ENCODE measurements at regions not wholly inside any gene's neighbourhood (a gene's known extent, or its start where the extent isn't known, plus 50 kb on each side); places are given as distances from the start of the nearest gene placed in this dataset.
A peak's percentile ranks its signal among the peaks of the same experiment; 100 is the strongest.

DNA sequence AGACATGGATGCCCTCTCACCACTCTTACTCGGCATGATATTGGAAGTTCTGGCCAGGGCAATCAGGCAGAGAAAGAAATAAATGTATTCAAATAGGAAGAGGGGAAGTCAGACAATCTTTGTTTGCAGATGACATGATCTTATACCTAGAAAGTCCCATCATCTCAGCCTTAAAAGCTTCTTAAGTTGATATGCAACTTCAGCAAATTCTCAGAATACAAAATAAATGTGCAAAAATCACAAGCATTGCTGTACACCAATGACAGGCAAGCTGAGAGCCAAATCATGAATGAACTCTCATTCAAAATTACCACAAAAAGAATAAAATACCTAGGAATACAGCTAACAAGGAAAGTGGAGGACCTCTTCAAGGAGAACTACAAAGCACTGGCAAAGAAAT is 2190.4 kb downstream of the MAT2B start:
- Histone ChIP-seq H3K4me3 (no peak overlapping the region), H3K27ac (no peak overlapping the region), H3K27me3 (no peaks in the 10 kb centered on the region), H3K4me1 (no peaks in the 10 kb centered on the region), H3K36me3 (no peaks in the 10 kb centered on the region), H3K9me3 (no peaks in the 10 kb centered on the region)
- ATAC-seq (no peak), DNase-seq (no peak)
- 50% methylated on average over 1 of the region's 1 CpG for WGBS (ENCODE audit: insufficient coverage, low coverage, low lambda C conversion rate, missing lambda C conversion rate)
- intact Hi-C loops (cut with DNase I): no loop called here
- TF ChIP-seq, protein P1, sequence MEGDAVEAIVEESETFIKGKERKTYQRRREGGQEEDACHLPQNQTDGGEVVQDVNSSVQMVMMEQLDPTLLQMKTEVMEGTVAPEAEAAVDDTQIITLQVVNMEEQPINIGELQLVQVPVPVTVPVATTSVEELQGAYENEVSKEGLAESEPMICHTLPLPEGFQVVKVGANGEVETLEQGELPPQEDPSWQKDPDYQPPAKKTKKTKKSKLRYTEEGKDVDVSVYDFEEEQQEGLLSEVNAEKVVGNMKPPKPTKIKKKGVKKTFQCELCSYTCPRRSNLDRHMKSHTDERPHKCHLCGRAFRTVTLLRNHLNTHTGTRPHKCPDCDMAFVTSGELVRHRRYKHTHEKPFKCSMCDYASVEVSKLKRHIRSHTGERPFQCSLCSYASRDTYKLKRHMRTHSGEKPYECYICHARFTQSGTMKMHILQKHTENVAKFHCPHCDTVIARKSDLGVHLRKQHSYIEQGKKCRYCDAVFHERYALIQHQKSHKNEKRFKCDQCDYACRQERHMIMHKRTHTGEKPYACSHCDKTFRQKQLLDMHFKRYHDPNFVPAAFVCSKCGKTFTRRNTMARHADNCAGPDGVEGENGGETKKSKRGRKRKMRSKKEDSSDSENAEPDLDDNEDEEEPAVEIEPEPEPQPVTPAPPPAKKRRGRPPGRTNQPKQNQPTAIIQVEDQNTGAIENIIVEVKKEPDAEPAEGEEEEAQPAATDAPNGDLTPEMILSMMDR (IDR thresholded peaks at IDR 0.05): no peak
- TF ChIP-seq POLR2A (IDR thresholded peaks at IDR 0.05): no peak

DNA sequence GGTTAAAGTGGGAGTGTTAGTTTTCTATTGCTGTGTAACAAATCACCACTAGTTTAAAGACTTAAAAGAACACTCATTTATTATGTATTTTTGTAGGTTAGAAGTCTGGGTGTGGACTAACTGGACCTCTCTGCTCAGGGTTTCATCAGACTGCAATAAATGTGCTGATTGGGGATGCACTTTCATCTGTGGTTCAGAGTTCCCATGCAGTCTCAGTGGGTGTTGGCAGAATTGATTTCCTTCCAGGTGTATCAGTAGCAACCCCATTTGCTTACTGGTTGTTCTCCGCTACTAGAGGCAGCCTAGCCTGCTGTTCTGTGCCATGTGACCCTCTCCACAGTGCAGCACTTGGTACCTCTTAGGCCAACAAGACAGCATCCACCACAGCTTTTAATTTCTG is 2200.5 kb downstream of the MAT2B start:
- no peaks in the 10 kb centered on the region for H3K9me3 ChIP-seq
- H3K27ac ChIP-seq: no peak overlapping the region
- intact Hi-C loops (cut with DNase I): no loop called here
- 100% methylated on average over 1 of the region's 1 CpG for WGBS (ENCODE audit: insufficient coverage, low coverage, low lambda C conversion rate, missing lambda C conversion rate)
- H3K4me3 ChIP-seq: no peak overlapping the region
- no peaks in the 10 kb centered on the region for H3K4me1 ChIP-seq
- ATAC-seq: peak in 1 of 4 donors; percentile 54
- no peak for DNase-seq
- TF ChIP-seq, protein P1 (IDR thresholded peaks at IDR 0.05): no peak
- no peak for TF ChIP-seq POLR2A (IDR thresholded peaks at IDR 0.05)
- H3K36me3 ChIP-seq: no peaks in the 10 kb centered on the region
- H3K27me3 ChIP-seq: no peaks in the 10 kb centered on the region

DNA sequence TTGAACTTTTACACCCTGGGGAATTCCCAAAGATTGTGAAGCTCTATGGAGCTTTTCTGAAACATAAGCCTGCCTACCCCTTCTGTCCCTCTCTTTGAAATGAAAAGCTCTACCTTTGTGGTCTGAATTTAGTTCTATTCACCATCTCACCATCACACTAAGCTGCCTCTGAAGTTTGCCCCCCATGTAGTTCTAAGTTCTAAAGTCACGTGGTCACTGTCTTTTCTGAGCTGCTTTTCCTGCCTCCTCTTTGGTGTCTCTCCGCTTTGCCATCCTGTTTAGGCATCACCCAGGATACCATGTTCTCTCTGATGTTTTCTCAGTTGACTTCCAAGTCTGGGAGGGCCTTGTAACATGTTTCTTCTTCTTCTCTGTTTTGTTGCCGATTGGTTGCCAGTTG is 2206.6 kb downstream of the MAT2B start:
- ATAC-seq (no peak), DNase-seq (no peak)
- TF ChIP-seq, protein P1 (IDR thresholded peaks at IDR 0.05): no peak
- no peak for TF ChIP-seq POLR2A (IDR thresholded peaks at IDR 0.05)
- Histone ChIP-seq H3K9me3 (no peaks in the 10 kb centered on the region), H3K4me3 (no peak overlapping the region), H3K27ac (no peak overlapping the region), H3K36me3 (no peaks in the 10 kb centered on the region), H3K4me1 (no peaks in the 10 kb centered on the region), H3K27me3 (no peaks in the 10 kb centered on the region)
- WGBS (ENCODE audit: insufficient coverage, low coverage, low lambda C conversion rate, missing lambda C conversion rate): 53% methylated on average over 2 of the region's 3 CpGs
- intact Hi-C loops (cut with DNase I): no loop called here

DNA sequence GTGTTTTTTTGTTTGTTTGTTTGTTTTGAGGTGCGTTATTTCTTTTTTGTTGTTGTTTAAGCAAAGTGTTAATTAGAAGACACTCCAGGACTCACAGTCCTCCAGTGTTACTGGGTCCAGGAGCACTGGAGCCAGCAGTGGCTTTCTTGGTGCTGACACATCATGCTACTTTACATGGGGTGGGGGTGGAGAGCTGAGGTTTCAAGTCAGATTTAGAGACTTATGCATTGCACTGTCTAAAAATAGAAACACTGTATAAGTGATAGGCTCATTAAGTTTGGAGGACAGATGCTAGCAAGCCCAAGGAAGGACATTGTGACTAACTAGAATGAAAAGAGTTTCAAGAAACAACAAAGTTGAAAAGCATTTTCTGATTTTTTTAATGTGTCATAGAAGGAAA is 2209.2 kb downstream of the MAT2B start:
- Histone ChIP-seq H3K4me1 (no peaks in the 10 kb centered on the region), H3K9me3 (no peaks in the 10 kb centered on the region), H3K27me3 (no peaks in the 10 kb centered on the region), H3K4me3 (no peak overlapping the region), H3K36me3 (no peaks in the 10 kb centered on the region), H3K27ac (no peak overlapping the region)
- WGBS (ENCODE audit: insufficient coverage, low coverage, low lambda C conversion rate, missing lambda C conversion rate): 36% methylated on average over 1 of the region's 1 CpG
- DNase-seq (no peak), ATAC-seq (no peak)
- TF ChIP-seq, protein P1 (IDR thresholded peaks at IDR 0.05): no peak
- TF ChIP-seq POLR2A (IDR thresholded peaks at IDR 0.05): no peak
- intact Hi-C loops (cut with DNase I): no loop called here

DNA sequence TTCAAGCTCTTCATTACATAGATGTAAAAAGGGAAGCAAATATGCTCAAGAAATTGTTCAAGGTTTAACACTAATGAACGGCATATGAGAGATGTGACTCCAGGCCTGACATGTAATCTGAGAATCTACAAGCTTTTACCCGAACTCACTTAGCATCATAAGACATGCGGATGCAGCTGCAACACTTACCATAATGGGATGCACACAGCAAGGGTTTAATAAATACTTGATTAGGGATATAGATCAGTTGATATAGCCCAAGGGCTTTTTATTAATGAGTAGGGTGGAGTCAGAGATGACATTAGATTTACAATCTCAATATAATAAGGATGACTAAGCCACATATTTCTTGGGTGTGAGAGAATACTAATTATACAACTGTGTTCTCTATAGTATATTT is 2215.5 kb downstream of the MAT2B start:
- TF ChIP-seq POLR2A (IDR thresholded peaks at IDR 0.05): no peak
- TF ChIP-seq, protein P1 (IDR thresholded peaks at IDR 0.05): no peak
- ATAC-seq (no peak), DNase-seq (no peak)
- Histone ChIP-seq H3K4me1 (no peaks in the 10 kb centered on the region), H3K9me3 (no peaks in the 10 kb centered on the region), H3K4me3 (no peak overlapping the region), H3K27ac (no peak overlapping the region), H3K27me3 (no peaks in the 10 kb centered on the region), H3K36me3 (no peaks in the 10 kb centered on the region)
- WGBS (ENCODE audit: insufficient coverage, low coverage, low lambda C conversion rate, missing lambda C conversion rate): 85% methylated on average over 3 of the region's 3 CpGs
- intact Hi-C loops (cut with DNase I): no loop called here
